IPS-18c (cell line): ENCODE measurements at regions not wholly inside any gene's neighbourhood (a gene's known extent, or its start where the extent isn't known, plus 50 kb on each side); places are given as distances from the start of the nearest gene placed in this dataset.

Experiments
- H3K4me3 ChIP-seq: 2 replicates; pipeline ENCODE4 v1.7.0; 2013; ENCODE audit warnings: low read depth, mild to moderate bottlenecking, low read length, moderate library complexity; ENCODE audit not compliant: insufficient read depth
- H3K9me3 ChIP-seq: one replicate; pipeline ENCODE4 v1.6.1; 2013; ENCODE audit warnings: mild to moderate bottlenecking, low read length, moderate library complexity; ENCODE audit not compliant: control insufficient read depth, insufficient read depth

DNA sequence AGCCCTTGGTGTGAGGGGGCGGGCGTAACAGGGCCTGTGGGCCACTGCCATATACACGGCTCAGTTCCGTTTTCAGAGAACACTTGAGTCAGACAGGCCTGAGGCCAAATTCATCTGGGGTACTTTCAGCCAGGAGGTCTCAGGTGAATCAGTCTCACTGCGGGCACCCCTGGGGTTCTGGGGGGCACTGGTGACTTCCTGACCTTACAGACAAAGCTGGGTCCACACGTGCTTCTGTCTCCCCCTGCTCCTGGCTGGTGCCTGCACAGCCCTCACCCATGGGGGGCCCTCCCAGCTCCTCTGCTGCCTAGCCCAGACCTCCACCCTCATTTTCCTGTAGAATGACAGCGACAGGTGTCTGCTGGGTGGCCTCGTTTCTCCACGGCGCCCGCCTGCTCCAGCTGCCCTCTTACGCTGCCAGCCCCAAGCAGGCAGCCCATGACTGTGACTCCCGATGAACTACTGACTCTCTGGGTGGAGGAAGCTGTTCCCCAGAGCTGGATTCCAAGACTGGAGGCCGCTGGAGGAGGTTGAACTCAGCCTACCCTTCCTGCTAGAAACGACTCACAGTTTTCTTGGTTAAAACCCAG is 374.1 kb upstream of the IRX4 start:
- Histone ChIP-seq H3K9me3 (no peaks in the 10 kb centered on the region), H3K4me3 (no peak overlapping the region)

DNA sequence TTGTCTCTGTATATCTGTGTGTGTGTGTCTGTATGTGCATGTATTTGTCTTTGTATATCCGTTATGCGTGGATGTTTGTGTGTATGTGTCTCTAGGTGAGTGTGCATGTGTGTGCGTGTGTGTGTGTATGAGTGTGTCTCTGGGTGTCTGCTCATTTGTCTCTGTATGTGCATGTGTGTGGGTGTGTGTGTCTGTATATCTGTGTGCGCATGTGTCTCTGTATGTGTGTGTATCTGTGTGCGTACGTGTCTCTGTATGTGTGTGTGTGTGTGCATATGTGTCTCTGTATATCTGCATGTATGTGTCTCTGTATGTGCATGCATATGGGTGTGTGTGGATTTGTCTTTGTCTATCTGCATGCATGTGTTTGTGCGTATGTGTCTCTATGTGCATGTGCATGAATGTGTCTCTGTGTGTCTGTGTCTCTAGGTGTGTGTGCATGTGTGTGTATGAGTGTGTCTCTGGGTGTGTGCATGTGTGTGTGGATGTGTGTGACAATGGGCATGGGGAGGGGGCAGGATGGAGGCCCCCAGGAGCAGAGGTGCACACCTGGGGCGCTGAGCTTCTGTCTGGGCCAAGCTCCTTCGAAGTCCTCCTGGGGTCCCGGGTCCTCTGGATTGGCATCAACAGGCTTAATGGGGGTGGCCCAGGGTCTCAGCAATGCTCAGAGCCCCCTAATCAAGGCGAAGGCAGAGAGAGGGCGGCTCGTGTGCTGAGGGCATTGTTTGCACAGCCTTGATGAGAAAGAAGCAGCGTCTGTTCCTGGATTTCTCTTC is 373.4 kb upstream of the IRX4 start:
- H3K9me3 ChIP-seq: no peaks in the 10 kb centered on the region
- H3K4me3 ChIP-seq: no peak overlapping the region

DNA sequence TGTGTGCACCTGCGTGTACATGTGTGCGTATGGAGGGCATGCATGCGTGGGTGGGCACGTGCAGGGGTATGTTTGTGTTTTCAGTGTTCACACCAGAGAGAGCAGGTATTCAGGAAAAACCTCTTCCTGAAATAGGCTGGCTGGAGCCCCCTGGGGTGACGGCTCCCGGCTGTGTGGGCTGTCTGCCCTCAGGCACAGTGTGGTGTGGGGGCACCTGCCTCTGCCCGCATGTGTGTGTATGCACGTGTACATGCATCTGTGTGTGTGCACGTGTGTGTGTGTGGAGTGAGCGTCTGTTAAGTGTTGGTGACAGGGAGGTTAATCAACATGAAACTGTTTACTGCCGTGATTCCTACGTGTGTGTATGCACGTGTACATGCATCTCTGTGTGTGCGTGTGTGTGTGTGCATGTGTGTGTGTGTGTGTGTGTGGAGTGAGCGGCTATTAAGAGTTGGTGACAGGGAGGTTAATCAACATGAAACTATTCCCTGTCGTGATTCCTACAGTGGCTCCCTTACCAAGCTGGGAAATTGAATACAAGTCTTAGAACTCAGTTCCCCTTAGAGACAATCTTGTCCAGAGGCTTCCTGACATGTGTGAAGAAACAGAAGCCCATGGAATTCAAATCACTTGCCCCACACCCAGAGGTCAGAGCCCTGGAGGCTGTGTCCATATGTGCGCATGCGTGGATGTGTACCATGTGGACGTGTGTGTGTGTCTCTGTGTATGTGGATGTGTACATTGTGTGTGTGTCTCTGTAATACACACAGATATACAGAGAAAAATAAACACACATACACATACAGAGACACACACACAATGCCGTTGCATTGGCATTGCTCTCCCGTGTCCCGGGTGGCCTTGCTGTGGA is 372.4 kb upstream of the IRX4 start:
- Histone ChIP-seq H3K9me3 (no peaks in the 10 kb centered on the region), H3K4me3 (no peak overlapping the region)

DNA sequence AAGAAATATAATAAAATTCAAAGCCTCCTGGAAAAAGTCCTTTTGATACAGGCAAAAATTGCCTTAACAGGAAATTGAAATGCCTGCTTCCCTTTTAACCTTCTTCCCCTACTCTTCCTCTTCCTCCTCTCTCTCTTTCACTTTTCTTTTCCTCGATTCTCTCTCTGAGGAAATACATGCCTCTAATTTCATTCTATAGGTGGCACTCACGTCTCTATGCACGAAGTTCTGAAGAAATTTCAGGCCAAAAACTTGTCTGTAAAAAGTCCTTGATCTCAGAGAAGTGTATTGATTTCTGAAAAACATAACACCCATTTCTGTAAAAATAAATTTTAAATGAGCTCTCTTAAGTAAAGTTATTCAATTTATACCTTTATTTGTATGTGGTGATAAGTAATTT is 371.7 kb upstream of the IRX4 start:
- no peak overlapping the region for H3K4me3 ChIP-seq
- no peaks in the 10 kb centered on the region for H3K9me3 ChIP-seq

DNA sequence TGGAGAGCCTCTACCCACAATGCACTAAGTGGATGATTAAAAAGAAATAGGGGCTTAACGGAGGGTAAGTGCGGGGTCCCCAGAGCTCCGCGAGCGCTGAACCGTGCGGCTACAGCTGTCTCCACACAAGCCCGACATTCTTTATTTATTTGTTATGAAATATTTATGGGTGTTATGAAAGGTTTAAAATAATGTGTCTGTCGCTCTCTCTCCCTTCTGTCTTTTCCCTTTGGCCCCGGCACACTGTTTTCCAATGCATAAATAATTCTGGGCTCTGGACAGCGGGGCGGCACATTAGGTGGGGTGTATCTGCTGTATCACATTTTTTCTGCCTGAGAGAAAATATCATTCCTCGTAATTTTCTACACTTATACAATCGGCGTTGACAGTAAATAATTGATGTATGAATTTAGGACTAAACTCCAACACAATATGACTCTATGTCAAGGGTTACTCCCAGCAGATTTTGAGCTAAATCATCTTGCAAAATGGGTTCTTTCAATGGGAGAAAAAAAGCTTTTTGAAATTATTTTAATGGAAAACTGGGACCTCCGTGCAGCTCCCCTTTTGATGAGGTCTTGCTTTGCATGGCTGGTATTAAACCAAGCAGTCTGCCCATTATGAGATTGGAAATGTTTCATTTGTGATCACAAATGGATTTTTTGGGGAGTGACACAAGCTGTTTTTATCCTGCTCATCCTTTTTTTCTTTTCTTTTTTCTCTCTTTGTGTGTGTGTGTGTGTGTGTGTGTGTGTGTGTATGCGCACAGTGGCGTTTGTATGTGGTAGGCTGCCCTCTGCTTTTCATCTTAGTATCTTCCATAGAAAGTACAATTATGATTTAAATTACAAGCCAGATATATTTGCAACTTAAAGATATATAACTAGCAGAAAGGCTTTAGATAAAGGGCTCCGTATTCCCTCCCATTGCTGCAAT is 370.6 kb upstream of the IRX4 start:
- H3K9me3 ChIP-seq: no peaks in the 10 kb centered on the region
- no peak overlapping the region for H3K4me3 ChIP-seq

DNA sequence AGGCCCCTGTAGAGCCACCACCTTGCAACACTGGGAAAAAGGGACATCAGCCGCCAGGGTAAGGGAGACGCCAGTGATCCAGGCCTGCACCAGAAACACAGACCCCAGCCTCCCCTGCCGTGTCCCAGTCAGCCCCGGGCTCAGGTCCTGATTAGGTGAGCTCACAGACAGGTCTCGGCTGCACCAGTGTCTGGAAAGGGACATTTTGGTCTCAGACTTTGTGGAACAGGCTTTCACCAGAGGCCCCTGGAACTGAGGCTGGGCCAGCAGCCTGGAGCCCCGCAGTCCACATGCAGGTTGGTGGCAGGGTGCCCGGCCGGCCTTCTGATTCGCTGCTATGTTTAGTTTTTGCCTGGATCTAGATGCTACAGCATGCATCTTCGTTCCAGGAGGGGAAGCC is 369.0 kb upstream of the IRX4 start:
- no peak overlapping the region for H3K4me3 ChIP-seq
- no peaks in the 10 kb centered on the region for H3K9me3 ChIP-seq

DNA sequence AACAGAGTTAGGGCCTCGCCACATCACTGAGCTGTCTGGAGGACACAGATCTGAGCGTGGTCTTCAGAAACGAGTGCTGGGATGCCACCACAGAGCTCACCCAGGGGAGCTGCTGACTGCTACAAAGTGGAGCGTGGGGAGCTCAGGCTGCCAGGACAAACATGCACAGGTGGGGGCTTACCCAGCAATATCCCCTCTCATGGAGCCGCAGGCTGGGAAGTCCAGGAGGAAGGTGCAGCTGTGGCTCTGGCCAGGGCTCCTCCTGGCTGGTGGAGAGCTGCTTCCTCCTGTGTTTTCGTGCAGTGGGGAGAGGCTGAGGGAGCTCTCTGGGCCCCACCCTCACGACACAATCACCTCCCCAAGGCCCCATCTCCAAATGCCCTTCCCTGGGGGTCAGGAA is 368.6 kb upstream of the IRX4 start:
- no peak overlapping the region for H3K4me3 ChIP-seq
- H3K9me3 ChIP-seq: no peaks in the 10 kb centered on the region

DNA sequence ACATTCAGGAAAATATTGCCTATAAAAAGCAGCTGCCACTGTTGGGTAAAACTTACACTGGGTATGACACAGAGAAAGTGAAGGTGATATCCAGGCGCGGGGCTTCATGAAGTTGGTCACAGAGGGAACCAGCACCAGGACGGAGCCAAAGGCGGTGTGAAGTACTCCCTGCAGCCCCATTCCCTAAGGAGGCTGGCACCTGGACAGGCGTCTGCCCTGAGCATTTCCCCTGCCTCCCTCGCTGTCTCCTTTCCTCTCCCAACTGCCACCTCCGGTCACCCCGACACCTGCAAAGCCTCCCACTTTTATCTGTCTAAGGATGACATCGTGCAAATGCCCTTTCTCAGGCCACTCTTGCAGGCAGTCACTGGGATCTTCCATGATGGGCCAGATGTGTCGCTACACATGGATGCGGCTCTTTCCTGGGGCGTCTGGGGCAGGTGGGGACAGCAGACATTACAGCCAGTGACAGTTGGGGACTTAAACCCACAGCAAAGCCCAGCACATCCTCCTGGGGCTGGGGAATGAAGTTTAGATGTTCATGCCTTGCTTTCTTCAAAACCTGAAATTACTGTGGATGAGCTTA is 367.7 kb upstream of the IRX4 start:
- Histone ChIP-seq H3K4me3 (no peak overlapping the region), H3K9me3 (no peaks in the 10 kb centered on the region)

DNA sequence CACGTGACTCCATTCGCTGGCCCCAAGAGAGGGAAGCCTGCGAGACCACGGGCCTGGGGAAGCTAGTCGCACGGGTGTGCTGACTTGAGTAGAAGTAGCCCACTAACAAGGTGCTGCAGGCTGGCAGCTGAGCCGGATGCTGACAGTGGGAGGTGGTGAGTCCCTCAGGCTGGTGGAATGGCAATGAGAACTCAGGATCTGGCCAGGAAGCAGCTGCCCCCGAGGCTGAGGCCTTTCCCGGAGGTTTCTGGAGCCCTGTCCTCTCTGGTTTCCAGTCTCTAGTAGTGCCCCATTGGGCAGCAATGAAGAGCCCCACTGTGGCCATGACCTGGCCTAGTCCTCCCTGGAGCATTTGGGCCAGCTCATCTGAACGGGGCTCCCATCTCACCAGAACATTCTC is 366.7 kb upstream of the IRX4 start:
- no peak overlapping the region for H3K4me3 ChIP-seq
- no peaks in the 10 kb centered on the region for H3K9me3 ChIP-seq

DNA sequence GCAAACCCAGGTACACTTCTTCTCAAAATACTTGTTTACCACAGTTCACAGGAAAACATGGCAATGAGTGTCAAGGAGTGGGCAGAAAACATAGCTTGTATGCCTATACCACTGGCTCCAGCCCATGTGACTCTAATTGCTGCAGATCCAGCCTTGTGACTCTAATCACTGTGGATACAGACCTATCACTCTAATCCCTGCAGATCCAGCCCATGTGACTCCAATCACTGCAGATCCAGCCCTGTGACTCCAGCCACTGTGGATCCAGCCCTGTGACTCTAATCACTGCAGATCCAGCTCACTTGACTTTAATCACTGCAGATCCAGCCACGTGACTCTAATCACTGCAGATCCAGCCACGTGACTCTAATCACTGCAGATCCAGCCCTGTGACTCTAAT is 366.3 kb upstream of the IRX4 start:
- Histone ChIP-seq H3K9me3 (no peaks in the 10 kb centered on the region), H3K4me3 (no peak overlapping the region)

DNA sequence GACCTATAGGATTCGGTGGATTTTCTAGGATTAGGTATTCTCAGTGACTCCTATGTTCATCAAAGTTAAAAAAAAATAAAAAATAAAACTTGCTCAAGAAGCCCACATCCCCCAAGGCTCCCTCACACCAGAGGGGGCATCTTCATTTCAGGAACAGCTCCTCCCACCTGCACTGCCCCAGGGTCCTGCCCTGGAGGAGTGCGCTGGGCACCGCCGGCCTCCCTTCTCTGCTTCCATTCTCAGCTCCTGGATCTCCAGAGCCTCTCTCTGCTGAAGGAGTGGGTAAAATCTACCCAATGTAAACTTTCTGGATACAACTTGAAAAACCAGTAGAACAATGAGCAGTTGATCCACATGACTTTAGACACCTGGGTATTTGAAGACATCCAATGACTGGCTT is 359.8 kb upstream of the IRX4 start:
- Histone ChIP-seq H3K9me3 (no peaks in the 10 kb centered on the region), H3K4me3 (no peak overlapping the region)

DNA sequence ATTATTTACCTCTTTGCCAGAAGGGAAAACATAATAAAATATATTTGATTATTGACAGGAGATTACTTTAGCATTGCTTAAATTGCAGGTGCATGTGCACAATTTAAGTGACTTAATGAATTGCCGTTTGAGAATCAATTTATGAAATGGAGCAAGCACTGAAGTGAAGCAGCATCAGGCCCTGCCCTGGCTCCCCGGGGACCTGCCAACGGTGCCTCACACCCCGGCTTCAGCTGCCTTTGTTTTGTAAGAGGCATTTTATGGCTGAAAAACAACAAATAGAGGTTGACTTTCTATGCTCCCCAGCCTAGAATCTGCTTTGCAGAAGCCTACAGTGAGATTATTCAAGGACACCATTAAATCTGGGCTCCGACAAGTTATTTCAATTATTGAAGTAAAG is 359.1 kb upstream of the IRX4 start:
- H3K4me3 ChIP-seq: no peak overlapping the region
- H3K9me3 ChIP-seq: no peaks in the 10 kb centered on the region

DNA sequence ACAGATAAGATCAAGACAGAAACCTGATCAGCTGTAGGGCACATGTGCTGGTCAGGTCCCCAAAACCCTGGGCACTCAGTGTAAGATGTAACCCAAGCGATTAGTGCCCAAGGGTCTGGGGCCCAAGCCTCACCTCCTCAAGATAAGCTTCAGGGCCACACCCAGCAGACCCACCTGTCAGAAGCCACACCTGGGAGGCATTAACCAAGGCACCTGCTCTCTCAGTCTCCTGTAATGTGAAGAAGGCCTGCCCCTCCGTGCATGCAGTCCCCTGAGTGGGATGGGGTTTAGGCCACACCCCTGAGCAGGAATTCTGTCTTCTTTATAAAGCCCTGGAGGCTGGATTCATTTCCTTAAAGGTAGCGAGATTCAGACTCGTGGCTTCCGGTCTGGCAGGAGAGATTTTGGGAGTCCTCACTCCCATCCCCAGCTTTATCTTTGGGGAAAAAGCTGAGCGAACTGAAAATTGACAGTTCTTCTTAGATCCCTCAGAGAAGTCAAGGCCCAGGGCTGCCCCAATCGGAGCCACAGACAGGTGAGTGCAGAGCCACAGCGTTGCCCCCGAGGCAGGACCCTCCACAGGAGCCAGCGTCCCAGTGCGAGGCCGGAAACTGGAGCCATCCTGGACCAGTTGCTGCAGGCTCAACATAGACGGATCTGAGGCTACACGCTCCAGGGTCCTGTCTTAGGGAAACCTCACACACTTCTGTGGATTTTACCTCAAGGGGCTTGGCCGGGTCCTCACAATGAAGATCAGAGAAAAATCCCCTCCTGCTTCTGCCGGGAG is 357.6 kb upstream of the IRX4 start:
- H3K9me3 ChIP-seq: no peaks in the 10 kb centered on the region

DNA sequence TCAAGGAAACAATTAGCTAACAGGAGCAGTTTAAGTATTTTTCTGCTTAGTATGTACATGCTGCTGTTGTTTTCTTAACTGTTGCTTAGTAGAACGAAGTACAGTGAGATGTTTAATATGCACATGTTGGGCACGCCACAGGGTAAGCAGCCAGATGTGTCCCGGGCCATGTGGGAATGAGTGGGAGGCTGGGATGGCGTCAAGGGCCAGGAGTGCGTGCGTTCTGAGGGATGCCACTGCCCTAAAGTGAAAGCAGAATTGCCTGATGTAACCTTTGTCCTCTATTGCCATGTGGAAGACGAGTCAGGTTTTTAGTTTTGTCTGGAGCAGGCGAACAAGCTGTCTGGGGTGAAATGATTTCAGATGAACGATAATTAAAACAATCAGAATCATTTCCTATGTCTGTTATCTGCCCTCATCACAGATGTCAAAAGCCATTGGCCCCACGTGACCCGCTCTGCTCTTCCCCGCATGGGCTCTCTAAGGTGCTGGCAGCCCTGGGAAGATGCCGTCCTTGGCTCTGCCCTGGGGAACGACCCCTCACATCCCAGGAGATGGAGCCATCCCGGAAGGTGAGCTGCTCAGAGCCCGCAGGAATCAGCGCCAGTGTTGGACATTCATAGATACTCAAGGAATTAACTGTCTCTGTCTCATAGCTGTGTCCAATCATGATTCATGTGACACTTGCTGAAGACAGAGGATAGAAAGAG is 356.6 kb upstream of the IRX4 start:
- Histone ChIP-seq H3K9me3 (no peaks in the 10 kb centered on the region), H3K4me3 (no peak overlapping the region)

More for the DNA sequence above, 357.6 kb upstream of the IRX4 start:
- no peak overlapping the region for H3K4me3 ChIP-seq

DNA sequence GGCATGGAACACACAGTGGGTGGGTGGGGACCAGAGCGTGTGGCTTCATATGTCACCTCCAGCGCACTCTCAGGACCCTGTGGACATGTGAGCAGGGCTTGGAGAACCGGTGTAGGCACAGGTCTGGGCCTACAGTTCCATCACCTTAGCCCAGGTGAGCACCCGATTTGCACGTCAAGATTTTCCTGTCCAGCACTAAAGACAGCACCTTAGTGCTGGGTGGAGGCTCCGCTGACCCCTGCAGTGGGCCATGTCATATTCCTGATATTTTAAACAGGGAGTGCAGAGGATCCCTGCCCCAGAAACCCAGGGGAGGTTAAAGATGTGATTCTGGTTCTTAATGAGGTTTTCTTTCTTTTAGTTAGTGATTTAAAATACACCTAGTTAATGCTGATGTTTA is 356.0 kb upstream of the IRX4 start:
- no peaks in the 10 kb centered on the region for H3K9me3 ChIP-seq

DNA sequence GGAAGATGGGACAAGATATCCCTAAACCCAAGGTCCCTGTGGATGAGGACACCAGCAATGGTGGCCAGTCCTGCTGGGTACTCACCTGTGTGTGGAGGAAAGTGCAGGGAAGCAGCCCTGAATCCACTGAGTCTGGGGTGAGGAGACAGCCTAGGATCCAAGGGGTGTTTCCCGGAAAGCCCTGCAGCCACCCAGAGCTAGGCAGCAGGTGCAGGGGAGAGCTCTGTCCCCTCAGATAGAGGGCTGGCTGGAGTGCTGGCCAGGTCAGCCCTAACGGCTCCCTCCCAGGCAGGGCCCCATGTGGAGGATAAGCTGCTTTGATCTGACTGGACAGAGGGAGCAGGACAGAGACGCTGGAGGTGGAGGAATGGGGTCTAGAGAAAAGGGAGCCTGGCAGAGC is 344.7 kb upstream of the IRX4 start:
- no peaks in the 10 kb centered on the region for H3K9me3 ChIP-seq
- H3K4me3 ChIP-seq: no peak overlapping the region

More for the DNA sequence above, 356.0 kb upstream of the IRX4 start:
- H3K4me3 ChIP-seq: no peak overlapping the region
